ENCODE measurements at regions not wholly inside any gene's neighbourhood (a gene's known extent, or its start where the extent isn't known, plus 50 kb on each side); places are given as distances from the start of the nearest gene placed in this dataset.

DNA sequence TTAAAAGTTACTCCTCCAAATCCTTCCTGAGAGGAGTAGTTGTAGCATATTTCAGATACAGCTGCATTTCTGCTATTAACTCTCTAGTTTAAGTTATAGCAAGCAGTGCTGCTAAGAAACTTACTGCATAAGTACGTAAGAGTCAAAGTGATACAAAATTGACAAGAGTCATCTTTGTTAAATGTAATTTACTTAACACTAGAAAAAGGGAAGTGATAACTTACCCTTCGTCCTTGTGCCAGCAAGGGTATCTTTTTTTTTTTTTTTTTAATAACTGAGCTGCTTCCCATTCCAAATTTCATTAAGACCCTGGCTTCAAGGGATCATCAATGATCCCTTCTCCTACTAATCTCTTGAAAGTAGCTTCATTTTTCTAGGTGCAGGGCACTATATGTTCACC is 493.0 kb downstream of the PLCL1 start:
- TF ChIP-seq, protein P1, sequence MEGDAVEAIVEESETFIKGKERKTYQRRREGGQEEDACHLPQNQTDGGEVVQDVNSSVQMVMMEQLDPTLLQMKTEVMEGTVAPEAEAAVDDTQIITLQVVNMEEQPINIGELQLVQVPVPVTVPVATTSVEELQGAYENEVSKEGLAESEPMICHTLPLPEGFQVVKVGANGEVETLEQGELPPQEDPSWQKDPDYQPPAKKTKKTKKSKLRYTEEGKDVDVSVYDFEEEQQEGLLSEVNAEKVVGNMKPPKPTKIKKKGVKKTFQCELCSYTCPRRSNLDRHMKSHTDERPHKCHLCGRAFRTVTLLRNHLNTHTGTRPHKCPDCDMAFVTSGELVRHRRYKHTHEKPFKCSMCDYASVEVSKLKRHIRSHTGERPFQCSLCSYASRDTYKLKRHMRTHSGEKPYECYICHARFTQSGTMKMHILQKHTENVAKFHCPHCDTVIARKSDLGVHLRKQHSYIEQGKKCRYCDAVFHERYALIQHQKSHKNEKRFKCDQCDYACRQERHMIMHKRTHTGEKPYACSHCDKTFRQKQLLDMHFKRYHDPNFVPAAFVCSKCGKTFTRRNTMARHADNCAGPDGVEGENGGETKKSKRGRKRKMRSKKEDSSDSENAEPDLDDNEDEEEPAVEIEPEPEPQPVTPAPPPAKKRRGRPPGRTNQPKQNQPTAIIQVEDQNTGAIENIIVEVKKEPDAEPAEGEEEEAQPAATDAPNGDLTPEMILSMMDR (IDR thresholded peaks at IDR 0.05; ENCODE audit: low read depth, low read length) = no peak
- TF ChIP-seq EZH2phosphoT487 (IDR thresholded peaks at IDR 0.05; ENCODE audit: low read depth) = no peak

Data from OCI-LY3 (cell line).